Glutamatergic neuron (in vitro differentiated cells): ENCODE measurements at regions not wholly inside any gene's neighbourhood (a gene's known extent, or its start where the extent isn't known, plus 50 kb on each side); places are given as distances from the start of the nearest gene placed in this dataset.

Source experiments
- DNase-seq: peaks from one replicate; pipeline ENCODE4 v3.0.0; 2022
- H3K27ac Mint-ChIP-seq: one replicate; pipeline ENCODE4 v1.8.0; 2020; ENCODE audit warnings: mild to moderate bottlenecking, mixed read lengths, inconsistent platforms; ENCODE audit not compliant: unreplicated experiment
- H3K27me3 Mint-ChIP-seq: one replicate; pipeline ENCODE4 v1.8.0; 2020; ENCODE audit warnings: mild to moderate bottlenecking, moderate library complexity, mixed read lengths, inconsistent platforms; ENCODE audit not compliant: unreplicated experiment
- H3K36me3 Mint-ChIP-seq: one replicate; pipeline ENCODE4 v1.8.0; 2020; ENCODE audit warnings: mild to moderate bottlenecking, mixed read lengths, inconsistent platforms; ENCODE audit not compliant: unreplicated experiment
- H3K4me1 Mint-ChIP-seq: one replicate; pipeline ENCODE4 v1.8.0; 2020; ENCODE audit warnings: mild to moderate bottlenecking, low read depth, mixed read lengths, inconsistent platforms; ENCODE audit not compliant: unreplicated experiment
- H3K4me3 Mint-ChIP-seq: one replicate; pipeline ENCODE4 v1.8.0; 2020; ENCODE audit warnings: mild to moderate bottlenecking, mixed read lengths, inconsistent platforms; ENCODE audit not compliant: unreplicated experiment
- H3K9me3 Mint-ChIP-seq: one replicate; pipeline ENCODE4 v1.8.0; 2020; ENCODE audit warnings: mild to moderate bottlenecking, moderate library complexity, mixed read lengths, inconsistent platforms; ENCODE audit not compliant: unreplicated experiment
- CTCF ChIP-seq: fragments of 200-600 bp; sonication (generic); IDR thresholded peaks from one replicate; pipeline ENCODE4 v1.5.0; 2021; ENCODE audit not compliant: partially characterized antibody, unreplicated experiment

GRCh38 chr20:22447447-22447778 lies 137.0 kb downstream of the FOXA2 start:
- Mint-ChIP-seq H3K27ac (no peak overlapping the region), H3K4me3 (no peak overlapping the region), H3K9me3 (no peaks in the 10 kb centered on the region), H3K36me3 (no peaks in the 10 kb centered on the region), H3K4me1 (no peaks in the 10 kb centered on the region), H3K27me3 (no peaks in the 10 kb centered on the region)
- no peak for TF ChIP-seq CTCF
- no peak for DNase-seq

- Mint-ChIP-seq H3K4me1 (no peaks in the 10 kb centered on the region), H3K4me3 (no peak overlapping the region), H3K27ac (no peak overlapping the region), H3K27me3 (no peaks in the 10 kb centered on the region), H3K36me3 (no peaks in the 10 kb centered on the region), H3K9me3 (no peaks in the 10 kb centered on the region)
- no peak for DNase-seq
- TF ChIP-seq CTCF: no peak
Measured at GRCh38 chr20:22446613-22447446, 137.5 kb downstream of the FOXA2 start.

DNA sequence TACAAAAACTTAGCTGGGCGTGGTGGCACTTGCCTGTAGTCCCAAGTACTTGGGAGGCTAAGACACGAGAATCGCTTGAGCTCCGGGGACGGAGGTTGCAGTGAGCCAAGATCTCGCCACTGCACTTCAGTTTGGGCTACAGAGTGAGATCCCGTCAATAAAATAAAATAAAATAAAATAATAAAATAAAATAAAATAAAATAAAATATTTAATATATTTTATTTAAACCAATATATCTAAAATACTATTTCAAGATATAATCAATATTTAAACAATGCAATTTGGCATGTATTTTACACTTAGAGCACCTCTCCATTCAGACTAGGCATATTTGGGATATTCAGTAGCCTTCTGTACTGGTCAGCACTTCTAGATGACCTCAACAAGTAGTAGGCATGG lies 142.1 kb downstream of the FOXA2 start:
- Mint-ChIP-seq H3K36me3 (no peaks in the 10 kb centered on the region), H3K4me1 (no peaks in the 10 kb centered on the region), H3K27me3 (peaks cover 3% of the 10 kb centered on the region), H3K9me3 (no peaks in the 10 kb centered on the region), H3K27ac (no peak overlapping the region), H3K4me3 (no peak overlapping the region)
- TF ChIP-seq CTCF: no peak
- DNase-seq: no peak

DNA sequence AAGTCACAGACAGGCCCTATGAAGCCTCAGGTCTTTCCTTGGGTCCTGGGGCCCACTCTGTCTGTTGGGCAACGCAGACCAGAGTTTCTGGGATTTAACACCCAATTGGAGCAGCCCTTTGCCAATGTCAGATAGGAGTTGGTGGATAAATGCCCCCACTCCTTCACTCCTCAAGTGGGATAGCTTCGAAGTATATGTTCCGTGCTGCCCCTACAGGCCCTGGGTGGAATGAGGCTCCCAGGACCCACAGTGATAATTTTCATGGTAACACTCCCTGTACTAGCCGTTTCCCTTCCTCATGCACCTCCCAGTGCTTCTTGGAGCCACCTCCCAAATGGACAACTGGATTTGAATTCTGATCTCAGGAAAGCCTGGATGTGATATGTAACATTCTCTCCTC lies 145.4 kb downstream of the FOXA2 start:
- Mint-ChIP-seq H3K36me3 (no peaks in the 10 kb centered on the region), H3K27ac (no peak overlapping the region), H3K27me3 (peaks cover 3% of the 10 kb centered on the region), H3K9me3 (no peaks in the 10 kb centered on the region), H3K4me1 (no peaks in the 10 kb centered on the region), H3K4me3 (no peak overlapping the region)
- DNase-seq: no peak
- TF ChIP-seq CTCF: no peak

DNA sequence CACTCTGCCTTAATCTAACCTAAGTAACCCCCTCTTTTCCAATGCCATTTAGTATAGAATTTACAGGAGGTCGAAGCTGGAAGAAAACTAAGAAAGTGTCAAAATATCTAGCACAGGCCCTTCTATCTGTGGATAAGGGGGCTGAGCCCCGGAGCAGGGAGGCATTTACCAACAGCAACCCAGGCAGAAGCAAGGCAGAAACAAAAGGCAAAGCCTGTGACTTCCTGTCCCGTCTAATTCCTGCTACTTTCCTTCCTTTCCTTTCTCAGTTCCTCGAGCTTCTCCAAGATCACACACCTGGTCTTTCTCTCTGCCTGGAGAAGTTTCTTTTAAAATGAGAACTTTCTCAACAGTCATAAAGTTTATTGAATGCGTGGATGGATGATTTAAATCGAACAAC lies 146.0 kb downstream of the FOXA2 start:
- no peaks in the 10 kb centered on the region for H3K36me3 Mint-ChIP-seq
- no peak overlapping the region for H3K27ac Mint-ChIP-seq
- H3K4me1 Mint-ChIP-seq: no peaks in the 10 kb centered on the region
- no peak overlapping the region for H3K4me3 Mint-ChIP-seq
- TF ChIP-seq CTCF: no peak
- no peaks in the 10 kb centered on the region for H3K9me3 Mint-ChIP-seq
- H3K27me3 Mint-ChIP-seq: peaks cover 3% of the 10 kb centered on the region
- no peak for DNase-seq
